ENCODE measurements at regions not wholly inside any gene's neighbourhood (a gene's known extent, or its start where the extent isn't known, plus 50 kb on each side); places are given as distances from the start of the nearest gene placed in this dataset.
"Not testable (repeated sequence)": the region's sequence is repeated elsewhere in the genome, so short reads cannot be mapped to it uniquely, and the experiment has no call there.

DNA sequence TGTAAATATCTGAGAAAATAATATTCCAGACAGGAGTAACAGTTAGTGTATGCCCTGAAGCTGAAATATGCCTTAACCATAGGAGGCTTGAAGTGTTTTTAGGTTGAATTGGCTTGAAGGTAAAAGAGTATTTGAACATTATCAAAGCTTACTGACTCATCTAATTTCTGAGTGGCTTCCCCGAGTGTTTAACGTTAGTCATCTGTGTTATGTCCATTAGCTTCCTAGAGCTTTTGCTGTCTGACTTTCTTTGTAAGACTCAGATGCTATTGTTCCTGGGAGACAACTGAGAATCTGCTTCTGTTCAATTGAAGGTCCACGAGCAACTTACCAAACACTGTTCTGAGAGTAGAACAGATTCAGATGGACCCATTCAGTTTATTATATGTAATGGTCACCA lies 656.8 kb upstream of the NECTIN3 start:
- DNase-seq = no peak

- DNase-seq = no peak
These were observed 652.5 kb upstream of the NECTIN3 start for GRCh38 chr3:110419096-110419495.

DNA sequence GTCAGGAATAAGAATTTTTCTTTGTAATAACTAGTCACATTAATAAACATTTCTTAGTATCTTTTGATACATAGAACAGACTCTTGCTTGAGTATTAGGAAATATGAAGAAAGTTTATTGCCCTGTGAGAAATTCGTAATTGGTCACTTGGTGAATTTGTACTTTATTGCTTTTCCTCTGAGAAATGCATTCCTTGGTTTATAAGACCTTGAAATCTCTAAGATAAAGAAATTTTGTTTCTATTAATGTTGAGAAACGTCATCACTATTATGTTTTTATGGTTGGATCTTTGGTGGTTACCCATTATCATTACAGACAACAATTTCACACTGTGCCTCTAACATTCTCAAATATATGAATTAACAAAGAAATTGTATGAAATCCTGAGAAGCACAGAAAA lies 652.0 kb upstream of the NECTIN3 start:
- DNase-seq = no peak

DNA sequence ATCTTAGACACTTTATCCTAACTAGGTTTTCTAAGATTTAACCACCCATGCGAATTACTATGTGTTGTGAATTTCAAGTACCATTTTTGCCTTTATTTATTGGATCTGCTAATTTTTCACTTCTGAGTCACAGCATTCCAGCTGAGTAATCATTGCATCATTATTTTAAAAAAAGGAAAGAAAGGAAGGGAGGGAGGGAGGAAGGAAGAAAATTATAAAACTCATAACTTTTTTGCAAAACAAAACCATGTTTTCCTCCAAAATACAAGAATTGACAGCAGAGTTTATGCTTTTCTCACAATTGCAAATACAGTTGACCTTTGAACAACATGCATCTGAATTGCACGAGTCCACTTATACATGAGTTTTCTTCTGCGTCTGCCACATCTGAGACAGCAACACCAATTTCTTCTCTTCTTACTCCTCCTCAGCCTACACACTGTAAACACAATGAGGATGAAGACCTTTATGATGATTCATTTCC lies 651.4 kb upstream of the NECTIN3 start:
- no peak for DNase-seq

- DNase-seq = no peak
These were observed 648.3 kb upstream of the NECTIN3 start for GRCh38 chr3:110423276-110423675.

- no peak for DNase-seq
These were observed 641.5 kb upstream of the NECTIN3 start for GRCh38 chr3:110430146-110430545.

GRCh38 chr3:110436209-110436608 lies 635.4 kb upstream of the NECTIN3 start:
- DNase-seq = no peak

DNA sequence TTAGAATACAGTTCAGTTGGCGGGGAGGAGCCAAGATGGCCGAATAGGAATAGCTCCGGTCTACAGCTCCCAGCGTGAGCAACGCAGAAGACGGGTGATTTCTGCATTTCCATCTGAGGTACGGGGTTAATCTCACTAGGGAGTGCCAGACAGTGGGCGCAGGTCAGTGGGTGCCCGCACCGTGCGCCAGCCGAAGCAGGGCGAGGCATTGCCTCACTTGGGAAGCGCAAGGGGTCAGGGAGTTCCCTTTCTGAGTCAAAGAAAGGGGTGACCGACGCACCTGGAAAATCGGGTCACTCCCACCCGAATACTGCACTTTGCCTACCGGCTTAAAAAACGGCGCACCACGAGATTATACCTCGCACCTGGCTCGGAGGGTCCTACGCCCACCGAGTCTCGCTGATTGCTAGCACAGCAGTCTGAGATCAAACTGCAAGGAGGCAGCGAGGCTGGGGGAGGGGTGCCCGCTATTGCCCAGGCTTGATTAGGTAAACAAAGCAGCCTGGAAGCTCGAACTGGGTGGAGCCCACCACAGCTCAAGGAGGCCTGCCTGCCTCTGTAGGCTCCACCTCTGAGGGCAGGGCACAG lies 631.5 kb upstream of the NECTIN3 start:
- DNase-seq = not testable (repeated sequence)

GRCh38 chr3:110454066-110454465 lies 617.5 kb upstream of the NECTIN3 start:
- DNase-seq = no peak

- DNase-seq = no peak
These were observed 615.6 kb upstream of the NECTIN3 start for GRCh38 chr3:110456001-110456400.

DNA sequence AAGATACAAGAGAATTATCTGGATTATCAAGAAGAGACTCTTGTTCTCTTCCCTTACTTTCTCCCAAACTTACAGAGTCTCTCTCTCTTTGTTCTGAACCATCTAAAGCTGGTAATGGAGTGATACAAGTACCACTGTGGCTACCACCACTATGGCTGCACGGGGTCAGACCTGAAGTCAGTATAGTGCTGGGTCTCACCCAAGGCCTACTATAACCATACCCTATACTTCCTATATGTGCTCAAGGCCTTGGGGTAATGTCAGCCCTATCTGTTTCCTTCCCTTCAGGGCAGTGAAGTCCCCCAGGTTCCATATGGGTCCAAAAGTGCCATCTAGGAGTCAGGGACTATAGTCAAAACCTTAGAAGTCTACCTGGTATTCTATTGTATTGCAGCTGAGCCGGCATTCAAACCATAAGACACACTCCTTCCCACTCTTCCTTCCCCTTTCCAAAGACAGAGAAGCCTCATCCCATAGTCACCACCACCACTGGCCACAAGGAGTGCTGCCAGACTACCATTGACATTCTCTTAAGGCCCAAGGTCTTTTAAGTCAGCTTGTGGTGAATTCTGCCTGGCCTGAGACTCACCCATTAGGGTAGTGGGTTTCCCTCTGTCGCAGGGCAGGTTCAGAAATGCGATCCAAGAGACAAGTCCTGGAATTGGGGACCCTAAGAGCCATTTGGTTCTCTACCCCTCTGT lies 615.0 kb upstream of the NECTIN3 start:
- no peak for DNase-seq

DNA sequence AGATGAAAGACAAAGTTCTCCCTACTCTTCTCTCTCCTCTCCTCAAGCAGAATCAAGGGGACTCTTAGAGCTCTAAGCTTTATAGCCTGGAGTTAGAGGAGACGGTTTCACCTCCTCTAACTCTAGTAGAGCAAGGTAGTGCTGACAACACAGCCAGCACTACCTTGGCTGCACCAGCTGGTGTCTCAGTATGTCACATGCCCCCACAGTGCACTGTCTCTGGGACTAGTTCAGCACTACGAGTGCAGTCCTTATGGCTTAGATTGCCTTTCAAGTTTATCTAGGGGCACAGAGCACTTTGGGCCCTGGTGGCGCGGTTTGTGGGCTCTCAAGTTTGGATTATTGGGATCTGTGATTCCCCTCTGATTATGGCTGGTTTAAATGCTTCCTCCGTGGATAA lies 614.1 kb upstream of the NECTIN3 start:
- no peak for DNase-seq

DNA sequence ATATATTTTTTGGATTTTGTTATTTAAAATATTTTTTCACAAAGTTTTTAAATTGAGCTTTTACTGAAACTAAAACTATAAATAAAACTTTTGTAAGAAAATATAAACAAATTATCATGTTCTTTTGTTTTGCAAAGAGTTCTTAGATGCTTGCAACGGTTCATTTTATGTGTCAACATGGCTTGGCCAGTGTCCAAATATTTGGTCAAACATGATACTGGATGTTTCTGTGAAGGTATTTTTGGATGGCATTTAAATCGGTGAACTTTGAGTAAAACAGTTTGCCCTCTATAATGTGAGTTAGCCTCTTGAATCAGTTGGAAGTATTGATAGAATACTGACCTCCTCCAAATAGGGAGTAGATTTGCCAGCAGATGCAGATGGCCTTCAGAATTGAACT lies 612.6 kb upstream of the NECTIN3 start:
- DNase-seq = no peak

GRCh38 chr3:110470310-110470709 lies 601.3 kb upstream of the NECTIN3 start:
- DNase-seq = no peak

DNA sequence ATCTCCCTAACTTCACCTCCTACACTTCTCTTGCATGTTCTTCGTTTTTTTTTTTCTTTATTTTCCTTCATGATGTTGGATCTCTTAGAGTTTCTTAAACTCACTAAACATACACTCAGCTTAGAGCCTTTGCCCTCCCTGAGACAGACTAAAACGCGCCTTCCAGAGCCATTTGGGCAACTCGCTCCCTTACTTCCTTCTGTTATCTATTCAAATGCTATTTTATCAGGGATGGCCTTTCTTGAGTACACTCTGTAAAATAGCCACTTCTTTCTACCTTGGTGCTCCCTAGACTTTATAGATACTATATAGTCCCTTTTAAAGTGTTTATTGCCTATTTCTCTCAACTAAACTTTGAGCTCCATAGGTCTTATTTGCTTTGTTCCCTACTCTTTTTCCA lies 598.2 kb upstream of the NECTIN3 start:
- DNase-seq = no peak

DNA sequence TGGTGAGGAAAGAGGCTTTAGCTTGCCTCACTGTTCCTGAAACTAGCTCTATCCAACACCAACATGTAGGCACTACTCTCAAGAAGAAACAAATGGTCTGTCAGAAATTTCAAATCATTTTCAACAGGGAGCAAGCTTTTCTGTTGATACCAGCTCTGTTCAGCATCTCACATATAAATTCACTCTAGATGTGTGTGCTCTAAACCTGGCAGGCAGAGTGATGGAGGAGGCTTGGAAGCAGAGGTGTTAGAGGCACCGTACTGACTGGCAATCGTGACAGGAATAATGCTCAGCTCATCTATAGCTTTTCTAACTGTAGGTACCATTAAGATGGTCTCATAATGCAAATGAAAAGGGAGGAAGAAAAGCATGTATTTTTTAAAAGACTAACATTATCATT lies 597.2 kb upstream of the NECTIN3 start:
- no peak for DNase-seq

DNA sequence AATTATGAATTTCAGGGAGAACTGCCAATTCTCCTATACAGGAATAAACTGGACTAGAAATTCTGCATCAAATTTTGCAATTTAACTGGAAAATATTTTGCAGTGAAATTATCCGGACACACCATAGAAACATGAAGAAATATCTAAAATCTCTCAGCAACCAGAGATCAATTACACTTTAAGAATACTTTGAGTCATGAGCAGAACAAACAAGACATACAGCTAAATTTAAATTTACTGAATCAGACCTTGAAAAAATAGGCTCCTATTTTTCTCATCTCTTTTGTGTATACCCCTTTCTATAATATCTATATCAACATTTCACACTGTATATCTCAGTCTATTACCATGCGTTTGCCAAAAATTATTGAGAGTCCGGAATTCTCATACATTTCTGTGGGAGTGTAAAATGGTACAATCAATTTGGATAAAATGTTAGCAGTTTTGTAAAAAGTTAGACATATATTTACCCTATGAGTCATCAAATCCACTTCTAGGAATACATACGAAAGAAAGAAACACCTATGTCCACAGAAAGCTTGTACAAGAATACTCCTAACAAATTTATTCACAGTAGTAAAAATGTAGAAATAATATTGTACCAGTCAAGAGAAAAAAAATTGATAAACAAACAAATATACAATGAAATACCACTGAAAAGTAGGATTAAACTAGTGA lies 593.1 kb upstream of the NECTIN3 start:
- no peak for DNase-seq

DNA sequence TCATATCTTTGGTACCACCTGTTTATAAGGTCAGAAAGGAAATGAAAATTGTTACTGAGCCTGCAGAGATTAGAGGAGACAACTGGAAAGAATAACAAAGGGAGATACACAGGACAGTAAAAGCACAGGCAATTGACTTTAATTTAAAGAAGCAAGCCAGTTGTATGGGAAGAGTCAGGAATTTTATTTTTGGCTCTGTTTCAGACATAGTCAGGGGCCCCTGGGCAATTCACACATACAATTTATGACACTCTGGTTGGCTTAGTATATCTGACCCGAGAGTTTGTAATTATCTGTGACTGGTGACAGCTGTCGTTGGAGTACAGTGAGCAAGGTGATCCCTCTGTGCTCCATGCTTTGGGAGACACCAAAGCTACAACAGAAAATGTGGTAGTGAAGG lies 591.9 kb upstream of the NECTIN3 start:
- DNase-seq = no peak

DNA sequence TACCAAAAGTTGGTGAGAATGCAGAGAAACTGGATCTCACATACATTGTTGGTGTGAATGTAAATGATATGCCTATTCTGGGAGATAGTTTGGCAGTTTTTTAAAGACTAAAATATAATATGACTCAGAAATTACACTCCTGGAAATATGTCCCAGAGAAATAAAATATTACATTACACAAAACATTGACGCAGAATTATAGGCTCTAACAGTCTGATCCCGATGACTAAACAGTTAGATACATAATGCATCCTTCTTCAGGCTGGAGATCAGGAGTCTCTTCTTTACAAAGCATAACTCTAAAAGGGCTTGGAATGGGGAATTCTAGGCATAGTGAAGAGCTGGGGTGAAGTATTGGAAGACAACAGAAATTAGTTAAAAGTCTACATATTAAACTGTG lies 586.2 kb upstream of the NECTIN3 start:
- DNase-seq = no peak

DNA sequence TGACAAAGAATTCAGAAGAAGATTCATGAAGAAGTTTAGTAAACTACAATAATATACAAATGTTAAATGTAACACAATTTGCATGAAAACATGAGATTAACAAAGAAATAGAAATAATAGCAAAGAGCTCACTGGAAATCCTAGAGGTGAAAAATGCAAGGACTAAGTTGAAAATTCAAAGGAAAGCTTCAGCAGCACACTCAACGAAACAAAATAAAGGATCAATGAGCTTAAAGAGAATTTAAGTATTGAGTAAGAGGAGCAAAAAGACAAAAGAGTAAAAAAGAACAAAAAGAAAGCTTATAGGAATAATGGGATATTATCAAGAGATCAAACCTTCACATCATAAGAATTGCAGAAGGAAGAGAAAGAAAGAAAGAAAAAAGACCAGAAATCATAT lies 583.8 kb upstream of the NECTIN3 start:
- no peak for DNase-seq

- no peak for DNase-seq
These were observed 580.2 kb upstream of the NECTIN3 start for GRCh38 chr3:110491413-110491812.

- no peak for DNase-seq
These were observed 578.7 kb upstream of the NECTIN3 start for GRCh38 chr3:110492876-110493275.

DNA sequence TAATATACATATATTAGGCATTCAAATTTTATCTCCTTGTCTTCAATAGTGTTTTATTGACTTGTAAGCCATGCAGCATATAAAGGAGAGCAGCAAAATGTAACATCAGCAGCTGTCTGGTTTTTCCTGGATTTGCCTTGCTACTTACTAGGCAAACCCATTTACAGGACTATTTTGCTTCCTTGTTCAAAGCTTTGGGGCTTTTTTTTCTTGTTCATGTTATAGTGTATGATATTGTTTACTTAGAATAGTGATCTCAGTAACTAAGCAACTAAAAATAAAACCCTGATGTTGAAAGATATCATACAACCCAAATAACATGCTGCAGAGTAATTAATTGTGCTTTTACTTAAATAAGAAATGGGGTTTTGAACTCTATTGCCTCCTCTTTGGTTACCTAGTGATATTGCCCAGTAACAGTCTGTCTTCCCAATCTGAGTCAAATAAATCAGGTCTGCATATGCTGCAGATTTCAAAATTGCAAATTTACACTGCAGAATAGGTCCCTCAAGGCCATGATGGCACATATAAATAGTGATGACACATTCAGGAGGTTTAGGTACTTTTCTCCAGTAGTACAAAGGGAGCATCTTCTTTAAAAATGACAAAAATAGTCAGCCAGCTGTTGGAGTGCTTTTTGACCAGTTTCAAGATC lies 578.1 kb upstream of the NECTIN3 start:
- DNase-seq = no peak

DNA sequence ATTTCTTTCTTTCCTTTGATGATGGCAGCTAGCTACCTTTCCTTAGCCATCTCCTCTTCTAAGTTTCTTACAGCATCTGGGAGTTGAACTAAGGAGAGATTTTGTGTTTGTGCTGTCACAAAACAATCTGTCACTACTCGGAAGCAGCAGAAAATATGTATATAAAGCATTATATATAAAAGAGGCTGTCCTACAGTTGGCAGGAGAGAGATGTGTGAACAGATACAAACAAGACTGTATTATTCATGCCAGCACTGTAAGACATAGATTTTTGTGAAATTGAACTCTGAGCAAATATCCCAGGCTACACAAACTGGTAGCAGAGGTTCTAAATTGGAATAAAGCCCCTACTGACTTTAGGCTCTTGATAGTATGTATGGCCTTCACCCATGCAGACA lies 577.5 kb upstream of the NECTIN3 start:
- DNase-seq = no peak

Data from NCI-H1436 treated with DMSO at 0.1 percent for 48 hours (cell line).